Muscle of back (tissue), 3 donors: ENCODE measurements at regions not wholly inside any gene's neighbourhood (a gene's known extent, or its start where the extent isn't known, plus 50 kb on each side); places are given as distances from the start of the nearest gene placed in this dataset.
"Not testable (repeated sequence)": the region's sequence is repeated elsewhere in the genome, so short reads cannot be mapped to it uniquely, and the experiment has no call there.

Experiments
- DNase-seq, 3 donors: peaks; one replicate each; pipeline versions ENCODE4 v3.0.0 to v3.0.0-alpha.2; 2013

- DNase-seq = peak in 1 of 3 donors; percentile 51
Observed at GRCh38 chr4:158397781-158398180, 123.9 kb upstream of the RXFP1 start.

GRCh38 chr4:158407961-158408360 lies 113.7 kb upstream of the RXFP1 start:
- not testable (repeated sequence) for DNase-seq

- no peak for DNase-seq
Observed at GRCh38 chr4:158410272-158410671, 111.4 kb upstream of the RXFP1 start.

- DNase-seq = no peak
Observed at GRCh38 chr4:158411269-158411668, 110.4 kb upstream of the RXFP1 start.

GRCh38 chr4:158418679-158419078 lies 103.0 kb upstream of the RXFP1 start:
- not testable (repeated sequence) for DNase-seq

GRCh38 chr4:158420782-158421181 lies 100.9 kb upstream of the RXFP1 start:
- no peak for DNase-seq

- peak; percentile 47 to 82 (median 70) for DNase-seq
Observed at GRCh38 chr4:158422546-158422945, 99.1 kb upstream of the RXFP1 start.

- no peak for DNase-seq
Observed at GRCh38 chr4:158428242-158428641, 93.4 kb upstream of the RXFP1 start.

- DNase-seq = no peak
Observed at GRCh38 chr4:158442736-158443135, 78.9 kb upstream of the RXFP1 start.

GRCh38 chr4:158443731-158444130 lies 78.0 kb upstream of the RXFP1 start:
- DNase-seq = peak in 1 of 3 donors; percentile 22

GRCh38 chr4:158444621-158445020 lies 77.1 kb upstream of the RXFP1 start:
- no peak for DNase-seq

GRCh38 chr4:158446106-158446505 lies 75.6 kb upstream of the RXFP1 start:
- peak in 1 of 3 donors; percentile 10 for DNase-seq

- no peak for DNase-seq
Observed at GRCh38 chr4:158450741-158451140, 70.9 kb upstream of the RXFP1 start.

- not testable (repeated sequence) for DNase-seq
Observed at GRCh38 chr4:158452116-158452515, 69.6 kb upstream of the RXFP1 start.

- DNase-seq = no peak
Observed at GRCh38 chr4:158458271-158458895, 63.3 kb upstream of the RXFP1 start.

- no peak for DNase-seq
Observed at GRCh38 chr4:158459085-158459820, 62.4 kb upstream of the RXFP1 start.

GRCh38 chr4:158461336-158461735 lies 60.3 kb upstream of the RXFP1 start:
- no peak for DNase-seq

- DNase-seq = no peak
Observed at GRCh38 chr4:158462611-158463010, 59.1 kb upstream of the RXFP1 start.
